CD14-positive monocyte (primary cell): ENCODE measurements at regions not wholly inside any gene's neighbourhood (a gene's known extent, or its start where the extent isn't known, plus 50 kb on each side); places are given as distances from the start of the nearest gene placed in this dataset.

Experiments
- DNase-seq, 3 donors: peaks; one replicate each; pipeline ENCODE4 v3.0.0-alpha.2; 2011 to 2022
- H2AFZ ChIP-seq: 2 replicates; pipeline ENCODE4 v1.6.0; 2012; ENCODE audit warnings: mild to moderate bottlenecking, low read depth, low read length, inconsistent platforms; ENCODE audit not compliant: insufficient read depth, poor library complexity, severe bottlenecking
- H3K27ac ChIP-seq, 2 donors: 1 replicate in 1 of 2; 2 replicates in 1 of 2; pipeline ENCODE4 v1.5.1; 2012 to 2013; ENCODE audit warnings: low read length in 2 of 2, control low read depth in 1 of 2, inconsistent platforms in 1 of 2, low read depth in 1 of 2, mild to moderate bottlenecking in 1 of 2
- H3K27me3 ChIP-seq, 2 donors: one replicate each; pipeline versions ENCODE4 v1.6.0 to v1.6.1; 2011 to 2013; ENCODE audit warnings: low read length in 2 of 2; ENCODE audit not compliant: control insufficient read depth in 2 of 2, insufficient read depth in 2 of 2
- H3K36me3 ChIP-seq, 2 donors: replicated peaks in 1 of 2; 1 replicate in 1 of 2; 2 replicates in 1 of 2; pipeline versions ENCODE4 v1.5.1 to v1.6.1; 2012 to 2013; ENCODE audit warnings: low read length in 2 of 2, control low read depth in 1 of 2, inconsistent platforms in 1 of 2, mild to moderate bottlenecking in 1 of 2; ENCODE audit not compliant: insufficient read depth in 2 of 2, control insufficient read depth in 1 of 2
- H3K4me1 ChIP-seq, 2 donors: 1 replicate in 1 of 2; 2 replicates in 1 of 2; pipeline versions ENCODE4 v1.5.1 to v1.6.1; 2012 to 2013; ENCODE audit warnings: low read length in 2 of 2, control low read depth in 1 of 2, inconsistent platforms in 1 of 2, mild to moderate bottlenecking in 1 of 2, moderate library complexity in 1 of 2; ENCODE audit not compliant: insufficient read depth in 2 of 2, control insufficient read depth in 1 of 2
- H3K4me2 ChIP-seq: replicated peaks from 2 replicates; pipeline ENCODE3; 2012; ENCODE audit warnings: low read length, moderate library complexity, mild to moderate bottlenecking; ENCODE audit not compliant: poor library complexity, severe bottlenecking; ENCODE audit errors: extremely low read depth
- H3K4me3 ChIP-seq, 3 experiments: fragments of 200-600 bp in 1 of 3; sonication (generic) in 1 of 3; replicated peaks in 1 of 3; 1 replicate in 2 of 3; 2 replicates in 1 of 3; pipeline ENCODE4 v1.5.1; 2011 to 2013; ENCODE audit warnings: low read length in 3 of 3, mild to moderate bottlenecking in 3 of 3, control low read depth in 2 of 3, low read depth in 2 of 3, inconsistent platforms in 1 of 3, moderate library complexity in 1 of 3
- H3K79me2 ChIP-seq: 2 replicates; pipeline ENCODE4 v1.6.0; 2012; ENCODE audit warnings: mild to moderate bottlenecking, control low read depth, inconsistent platforms, low read length, moderate library complexity; ENCODE audit not compliant: insufficient read depth
- H3K9ac ChIP-seq: 2 replicates; pipeline ENCODE4 v1.6.0; 2017; ENCODE audit warnings: low read length, mild to moderate bottlenecking; ENCODE audit not compliant: insufficient read depth, poor library complexity, severe bottlenecking
- H3K9me3 ChIP-seq, 2 donors: replicated peaks in 1 of 2; 1 replicate in 1 of 2; 2 replicates in 1 of 2; pipeline versions ENCODE4 v1.5.1 to v1.6.1; 2012 to 2013; ENCODE audit warnings: low read length in 2 of 2, control low read depth in 1 of 2; ENCODE audit not compliant: control insufficient read depth in 1 of 2, insufficient read depth in 1 of 2
- H4K20me1 ChIP-seq: 2 replicates; pipeline ENCODE4 v1.6.0; 2012; ENCODE audit warnings: mild to moderate bottlenecking, low read length, control low read depth, moderate library complexity; ENCODE audit not compliant: insufficient read depth
- H3K27ac Mint-ChIP-seq, 7 donors: one replicate each; pipeline ENCODE4 v1.8.0; 2020; ENCODE audit warnings: mild to moderate bottlenecking in 7 of 7, mixed read lengths in 7 of 7, moderate library complexity in 6 of 7, inconsistent platforms in 2 of 7
- H3K27me3 Mint-ChIP-seq, 3 donors: one replicate each; pipeline ENCODE4 v1.8.0; 2021 to 2022; ENCODE audit warnings: low read depth in 3 of 3, mild to moderate bottlenecking in 3 of 3, mixed read lengths in 3 of 3, moderate library complexity in 3 of 3, inconsistent platforms in 1 of 3
- H3K36me3 Mint-ChIP-seq, 2 donors: one replicate each; pipeline ENCODE4 v1.8.0; 2020; ENCODE audit warnings: mixed read lengths in 2 of 2, inconsistent platforms in 1 of 2, mild to moderate bottlenecking in 1 of 2
- H3K4me1 Mint-ChIP-seq: one replicate; pipeline ENCODE4 v1.8.0; 2020; ENCODE audit warnings: mild to moderate bottlenecking, mixed read lengths
- H3K4me3 Mint-ChIP-seq, 2 donors: one replicate each; pipeline ENCODE4 v1.8.0; 2020; ENCODE audit warnings: mild to moderate bottlenecking in 2 of 2, mixed read lengths in 2 of 2, moderate library complexity in 1 of 2
- H3K9me3 Mint-ChIP-seq, 7 donors: one replicate each; pipeline ENCODE4 v1.8.0; 2020 to 2022; ENCODE audit warnings: mixed read lengths in 7 of 7, mild to moderate bottlenecking in 6 of 7, moderate library complexity in 6 of 7, inconsistent platforms in 2 of 7
- CTCF ChIP-seq: fragments of 200-600 bp; IDR thresholded peaks from one replicate; pipeline ENCODE4 v1.8.0; 2022; ENCODE audit warnings: antibody characterized with exemption, mild to moderate bottlenecking
- WGBS: methylation state at CpG from one replicate; pipeline ENCODE4 v1.1.5; 2013; ENCODE audit warnings: missing lambda C conversion rate; ENCODE audit not compliant: insufficient coverage; 5-methylcytosine and 5-hydroxymethylcytosine counted together
- intact Hi-C, 2 donors: fragments of 100-400 bp; cut with micrococcal nuclease; formaldehyde crosslinking; loops; one replicate each; pipeline versions ENCODE4 v1.15.0 to v1.15.1; 2023

GRCh38 chr13:105338006-105338405 is 1197.5 kb downstream of the EFNB2 start:
- no peak overlapping the region for H3K9ac ChIP-seq
- no peaks in the 10 kb centered on the region for H3K36me3 ChIP-seq
- peaks cover 0 to 4% of the 10 kb centered on the region in 2 donors for H3K9me3 ChIP-seq
- Mint-ChIP-seq H3K27me3 (peaks cover 0 to 1% (median 0%) of the 10 kb centered on the region in 3 donors), H3K36me3 (no peaks in the 10 kb centered on the region), H3K27ac (no peak overlapping the region), H3K4me3 (no peak overlapping the region), H3K9me3 (peaks cover 0 to 4% (median 2%) of the 10 kb centered on the region in 7 donors), H3K4me1 (no peaks in the 10 kb centered on the region)
- no peak for TF ChIP-seq CTCF
- H3K79me2 ChIP-seq: no peaks in the 10 kb centered on the region
- WGBS: 87% methylated on average over 6 of the region's 6 CpGs
- no peak for DNase-seq
- H3K4me3 ChIP-seq: no peak overlapping the region
- no peak overlapping the region for H2AFZ ChIP-seq
- no peaks in the 10 kb centered on the region for H3K4me1 ChIP-seq
- no peaks in the 10 kb centered on the region for H4K20me1 ChIP-seq
- H3K27me3 ChIP-seq: no peaks in the 10 kb centered on the region
- intact Hi-C loops: no loop called here
- H3K4me2 ChIP-seq: no peak overlapping the region
- H3K27ac ChIP-seq: no peak overlapping the region

GRCh38 chr13:105336706-105337576 is 1198.5 kb downstream of the EFNB2 start:
- Mint-ChIP-seq H3K4me3 (no peak overlapping the region), H3K36me3 (no peaks in the 10 kb centered on the region), H3K27ac (no peak overlapping the region), H3K4me1 (no peaks in the 10 kb centered on the region), H3K9me3 (peaks cover 0 to 4% (median 2%) of the 10 kb centered on the region in 7 donors), H3K27me3 (peaks cover 0 to 1% (median 0%) of the 10 kb centered on the region in 3 donors)
- intact Hi-C loops: no loop called here
- Histone ChIP-seq H3K4me2 (no peak overlapping the region), H3K79me2 (no peaks in the 10 kb centered on the region), H3K27me3 (no peaks in the 10 kb centered on the region), H3K9ac (no peak overlapping the region), H3K27ac (no peak overlapping the region), H4K20me1 (no peaks in the 10 kb centered on the region), H3K4me3 (no peak overlapping the region), H3K9me3 (peaks cover 0 to 4% of the 10 kb centered on the region in 2 donors), H3K36me3 (no peaks in the 10 kb centered on the region), H2AFZ (no peak overlapping the region), H3K4me1 (no peaks in the 10 kb centered on the region)
- no peak for DNase-seq
- WGBS: 68% methylated on average over 2 of the region's 7 CpGs
- TF ChIP-seq CTCF: no peak
